ENCODE measurements at regions not wholly inside any gene's neighbourhood (a gene's known extent, or its start where the extent isn't known, plus 50 kb on each side); places are given as distances from the start of the nearest gene placed in this dataset.

GRCh38 chr6:133768656-133769295 is 120.1 kb upstream of the TCF21 start:
- Histone ChIP-seq H3K36me3 (replicated peaks in 1 of 2; ENCODE audit: control insufficient read depth in 1 of 2, insufficient read depth in 2 of 2, low read length in 1 of 2) (no peaks in the 10 kb centered on the region), H3K9ac (no peak overlapping the region), H3K9me3 (no peaks in the 10 kb centered on the region), H3K9me2 (no peaks in the 10 kb centered on the region), H3K79me2 (ENCODE audit: insufficient read depth) (no peaks in the 10 kb centered on the region), H3K4me1 (ENCODE audit: control insufficient read depth in 1 of 2, insufficient read depth in 2 of 2, low read depth in 1 of 2, low read length in 1 of 2) (no peaks in the 10 kb centered on the region), H2AFZ (ENCODE audit: low read depth) (no peak overlapping the region), H3F3A (replicated peaks; ENCODE audit: insufficient read depth) (no peaks in the 10 kb centered on the region), H3K4me3 (ENCODE audit: low read depth in 2 of 2, low read length in 1 of 2) (no peak overlapping the region), H3K4me2 (no peak overlapping the region), H4K20me1 (ENCODE audit: insufficient read depth) (no peaks in the 10 kb centered on the region), H3K27me3 (ENCODE audit: insufficient read depth) (no peaks in the 10 kb centered on the region), H3K27ac (ENCODE audit: low read depth in 2 of 2, low read length in 1 of 2) (no peak overlapping the region)
- TF ChIP-seq USF2 (IDR thresholded peaks at IDR 0.05; ENCODE audit: borderline replicate concordance, low read depth, low read length) (no peak), YY1 (IDR thresholded peaks at IDR 0.05; ENCODE audit: low read depth) (no peak), FOXM1 (IDR thresholded peaks at IDR 0.05; ENCODE audit: low read depth) (no peak), FOXJ3 (CRISPR knock-in tag; IDR thresholded peaks at IDR 0.05) (no peak), TEAD4 (IDR thresholded peaks at IDR 0.05; ENCODE audit: borderline replicate concordance, insufficient read depth) (no peak), REST (IDR thresholded peaks at IDR 0.05; ENCODE audit: low read depth, low read length) (no peak), NRF1 (IDR thresholded peaks at IDR 0.05; ENCODE audit: low read depth, low read length) (no peak), MAX (IDR thresholded peaks at IDR 0.05; ENCODE audit: low read depth) (no peak), CHD2 (IDR thresholded peaks at IDR 0.05; ENCODE audit: low read length, partially characterized antibody) (no peak), MXI1 (IDR thresholded peaks at IDR 0.05; ENCODE audit: low read depth, low read length) (no peak)
- no peak for DNase-seq
- POLR2A ChIA-PET: no interaction called here
- WGBS (ENCODE audit: low lambda C conversion rate): 17% methylated on average over 5 of the region's 5 CpGs
- CTCF ChIA-PET: no interaction called here

- DNase-seq: no peak
- H3K79me2 ChIP-seq (ENCODE audit: insufficient read depth): no peaks in the 10 kb centered on the region
- TF ChIP-seq REST (IDR thresholded peaks at IDR 0.05; ENCODE audit: low read depth, low read length) (no peak), YY1 (IDR thresholded peaks at IDR 0.05; ENCODE audit: low read depth) (no peak), TAF1 (IDR thresholded peaks at IDR 0.05; ENCODE audit: borderline replicate concordance, low read depth, low read length) (no peak), MXI1 (IDR thresholded peaks at IDR 0.05; ENCODE audit: low read depth, low read length) (no peak), RCOR1 (IDR thresholded peaks at IDR 0.05; ENCODE audit: low read length) (no peak), RXRA (IDR thresholded peaks at IDR 0.05; ENCODE audit: borderline replicate concordance, low read depth) (no peak), RAD21 (IDR thresholded peaks at IDR 0.05; ENCODE audit: low read length) (no peak), NRF1 (IDR thresholded peaks at IDR 0.05; ENCODE audit: low read depth, low read length) (no peak), EP300 (IDR thresholded peaks at IDR 0.05; ENCODE audit: borderline replicate concordance in 1 of 2, low read depth in 1 of 2, low read length in 1 of 2) (no peak), CTCF (IDR thresholded peaks at IDR 0.05) (no peak)
- H3K9me2 ChIP-seq: no peaks in the 10 kb centered on the region
- H3K27me3 ChIP-seq (ENCODE audit: insufficient read depth): no peaks in the 10 kb centered on the region
- POLR2A ChIA-PET: no interaction called here
- no peaks in the 10 kb centered on the region for H3K4me1 ChIP-seq (ENCODE audit: control insufficient read depth in 1 of 2, insufficient read depth in 2 of 2, low read depth in 1 of 2, low read length in 1 of 2)
- no peak overlapping the region for H3K27ac ChIP-seq (ENCODE audit: low read depth in 2 of 2, low read length in 1 of 2)
- H2AFZ ChIP-seq (ENCODE audit: low read depth): no peak overlapping the region
- 33% methylated on average over 1 of the region's 1 CpG for WGBS (ENCODE audit: low lambda C conversion rate)
- H4K20me1 ChIP-seq (ENCODE audit: insufficient read depth): no peaks in the 10 kb centered on the region
- no peak overlapping the region for H3K4me2 ChIP-seq
- no peaks in the 10 kb centered on the region for H3K9me3 ChIP-seq
- no peak overlapping the region for H3K4me3 ChIP-seq (ENCODE audit: low read depth in 2 of 2, low read length in 1 of 2)
- CTCF ChIA-PET: no interaction called here
- H3K36me3 ChIP-seq (replicated peaks in 1 of 2; ENCODE audit: control insufficient read depth in 1 of 2, insufficient read depth in 2 of 2, low read length in 1 of 2): no peaks in the 10 kb centered on the region
- H3F3A ChIP-seq (replicated peaks; ENCODE audit: insufficient read depth): no peaks in the 10 kb centered on the region
- H3K9ac ChIP-seq: no peak overlapping the region
Observed at GRCh38 chr6:133769463-133769862, 119.5 kb upstream of the TCF21 start.
